Ramos (cell line): ENCODE measurements at regions not wholly inside any gene's neighbourhood (a gene's known extent, or its start where the extent isn't known, plus 50 kb on each side); places are given as distances from the start of the nearest gene placed in this dataset.

ENCODE experiments used
- in situ Hi-C: fragments of 300-500 bp; cut with MboI; formaldehyde crosslinking; loops from one replicate; pipeline ENCODE4 v1.14.3; 2022; ENCODE audit warnings: low sequenced_read_pairs; ENCODE audit not compliant: unreplicated experiment

- in situ Hi-C loops = no loop called here
Observed at GRCh38 chr4:130530505-130530904, 1434.6 kb downstream of the C4orf33 start.

GRCh38 chr4:130534651-130535050, 1438.7 kb downstream of the C4orf33 start:
- in situ Hi-C loops = no loop called here

- in situ Hi-C loops = no loop called here
Observed at GRCh38 chr4:130542953-130543352, 1447.0 kb downstream of the C4orf33 start.

GRCh38 chr4:130545171-130545570, 1449.2 kb downstream of the C4orf33 start:
- in situ Hi-C loops = no loop called here

- in situ Hi-C loops = no loop called here
Observed at GRCh38 chr4:130545596-130545995, 1449.6 kb downstream of the C4orf33 start.

GRCh38 chr4:130559268-130559667, 1463.3 kb downstream of the C4orf33 start:
- in situ Hi-C loops = no loop called here

GRCh38 chr4:130563185-130563888, 1467.4 kb downstream of the C4orf33 start:
- in situ Hi-C loops = no loop called here

- in situ Hi-C loops = no loop called here
Observed at GRCh38 chr4:130563889-130564418, 1468.0 kb downstream of the C4orf33 start.

GRCh38 chr4:130568746-130569145, 1472.8 kb downstream of the C4orf33 start:
- in situ Hi-C loops = no loop called here

GRCh38 chr4:130573742-130574141, 1477.8 kb downstream of the C4orf33 start:
- in situ Hi-C loops = no loop called here

GRCh38 chr4:130574215-130574614, 1478.3 kb downstream of the C4orf33 start:
- in situ Hi-C loops = no loop called here

- in situ Hi-C loops = no loop called here
Observed at GRCh38 chr4:130576218-130576617, 1480.3 kb downstream of the C4orf33 start.

- in situ Hi-C loops = no loop called here
Observed at GRCh38 chr4:130591091-130591490, 1495.1 kb downstream of the C4orf33 start.

- in situ Hi-C loops = no loop called here
Observed at GRCh38 chr4:130600706-130601105, 1504.8 kb downstream of the C4orf33 start.

- in situ Hi-C loops = no loop called here
Observed at GRCh38 chr4:130603043-130603442, 1507.1 kb downstream of the C4orf33 start.

GRCh38 chr4:130608121-130608520, 1512.2 kb downstream of the C4orf33 start:
- in situ Hi-C loops = no loop called here

- in situ Hi-C loops = no loop called here
Observed at GRCh38 chr4:130628531-130628930, 1532.6 kb downstream of the C4orf33 start.

GRCh38 chr4:130632731-130633604, 1537.0 kb downstream of the C4orf33 start:
- in situ Hi-C loops = no loop called here

GRCh38 chr4:130636486-130636885, 1540.5 kb downstream of the C4orf33 start:
- in situ Hi-C loops = no loop called here

- in situ Hi-C loops = no loop called here
Observed at GRCh38 chr4:130640592-130640991, 1544.6 kb downstream of the C4orf33 start.

GRCh38 chr4:130646886-130647285, 1550.9 kb downstream of the C4orf33 start:
- in situ Hi-C loops = no loop called here
